HCT116 (cell line): ENCODE measurements at regions not wholly inside any gene's neighbourhood (a gene's known extent, or its start where the extent isn't known, plus 50 kb on each side); places are given as distances from the start of the nearest gene placed in this dataset.

Experiments used
- CBX3 ChIP-seq: IDR thresholded peaks from 2 replicates; pipeline ENCODE4 v1.6.1; 2012; ENCODE audit warnings: low read depth
- CEBPB ChIP-seq: IDR thresholded peaks from 2 replicates; pipeline ENCODE4 v1.6.1; 2012; ENCODE audit warnings: low read depth
- CTCF ChIP-seq, 3 experiments: fragments of 200-600 bp in 1 of 3; sonication (generic) in 1 of 3; IDR thresholded peaks in 2 of 3; conservative IDR thresholded peaks in 1 of 3; 2 replicates each; pipeline ENCODE4 v1.5.1; 2012 to 2017; ENCODE audit warnings: low read depth in 2 of 3, low read length in 2 of 3, antibody characterized with exemption in 1 of 3, borderline replicate concordance in 1 of 3, control low read depth in 1 of 3, mild to moderate bottlenecking in 1 of 3, mixed read lengths in 1 of 3, mixed run types in 1 of 3, moderate library complexity in 1 of 3; ENCODE audit not compliant: insufficient read depth in 1 of 3
- EZH2 ChIP-seq: fragments of 200-600 bp; sonication (generic); IDR thresholded peaks from 2 replicates; pipeline ENCODE4 v1.6.1; 2017; ENCODE audit warnings: antibody characterized with exemption, mixed run types
- EZH2phosphoT487 ChIP-seq: fragments of 200-600 bp; IDR thresholded peaks from 2 replicates; pipeline ENCODE4 v1.6.1; 2018; ENCODE audit warnings: antibody characterized with exemption, borderline replicate concordance
- JUND ChIP-seq: IDR thresholded peaks from 2 replicates; pipeline ENCODE4 v1.6.1; 2012
- POLR2A ChIP-seq: IDR thresholded peaks from 2 replicates; pipeline ENCODE4 v1.7.0; 2011; ENCODE audit warnings: borderline replicate concordance; ENCODE audit not compliant: insufficient read depth, insufficient read length; ENCODE audit errors: extremely low read depth
- REST ChIP-seq: IDR thresholded peaks from 2 replicates; pipeline ENCODE4 v1.6.1; 2012; ENCODE audit warnings: low read depth
- SP1 ChIP-seq: IDR thresholded peaks from 2 replicates; pipeline ENCODE4 v1.6.1; 2012; ENCODE audit warnings: low read depth
- YY1 ChIP-seq: IDR thresholded peaks from 2 replicates; pipeline ENCODE4 v1.6.1; 2011; ENCODE audit warnings: low read length, low read depth, moderate library complexity, mild to moderate bottlenecking; ENCODE audit not compliant: insufficient replicate concordance; ENCODE audit errors: extremely low read depth
- ZFX ChIP-seq: fragments of 450-650 bp; IDR thresholded peaks from 2 replicates; pipeline ENCODE4 v1.6.1; 2017

GRCh38 chr1:98075626-98076025 lies 154.8 kb upstream of the DPYD start:
- no peak for TF ChIP-seq CTCF (IDR thresholded peaks at IDR 0.05 in 2 of 3, conservative IDR thresholded peaks at IDR 0.05 in 1 of 3; ENCODE audit: borderline replicate concordance in 1 of 3, insufficient read depth in 1 of 3, low read depth in 2 of 3, low read length in 2 of 3)
- no peak for TF ChIP-seq EZH2
- TF ChIP-seq YY1, result no peak
- TF ChIP-seq CBX3, result no peak
- no peak for TF ChIP-seq SP1
- TF ChIP-seq REST, result no peak
- no peak for TF ChIP-seq EZH2phosphoT487
- TF ChIP-seq CEBPB, result no peak
- TF ChIP-seq JUND, result no peak
- no peak for TF ChIP-seq ZFX
- no peak for TF ChIP-seq POLR2A
